Progenitor cell of endocrine pancreas (in vitro differentiated cells): ENCODE measurements at regions not wholly inside any gene's neighbourhood (a gene's known extent, or its start where the extent isn't known, plus 50 kb on each side); places are given as distances from the start of the nearest gene placed in this dataset.
A peak's percentile ranks its signal among the peaks of the same experiment; 100 is the strongest.

Experiments used
- DNase-seq: peaks from one replicate; pipeline ENCODE4 v3.0.0; 2021; ENCODE audit warnings: low spot score; ENCODE audit not compliant: unreplicated experiment
- H3K27ac Mint-ChIP-seq: 2 replicates; pipeline ENCODE4 v1.8.0; 2021; ENCODE audit warnings: mild to moderate bottlenecking, moderate library complexity, mixed read lengths
- H3K27me3 Mint-ChIP-seq: 2 replicates; pipeline ENCODE4 v1.8.0; 2021; ENCODE audit warnings: mixed read lengths
- H3K36me3 Mint-ChIP-seq: 2 replicates; pipeline ENCODE4 v1.8.0; 2022; ENCODE audit warnings: mixed read lengths; ENCODE audit not compliant: insufficient read depth
- H3K4me1 Mint-ChIP-seq: 2 replicates; pipeline ENCODE4 v1.8.0; 2021; ENCODE audit warnings: low read depth, mixed read lengths
- H3K4me3 Mint-ChIP-seq: 2 replicates; pipeline ENCODE4 v1.8.0; 2021; ENCODE audit warnings: low read depth, mild to moderate bottlenecking, moderate library complexity, mixed read lengths
- H3K9me3 Mint-ChIP-seq: 2 replicates; pipeline ENCODE4 v1.8.0; 2021; ENCODE audit warnings: low read depth, mixed read lengths
- TF ChIP-seq, protein P1 (sequence below): fragments of 200-600 bp; sonication (generic); IDR thresholded peaks from one replicate; pipeline ENCODE4 v1.5.0; 2021; ENCODE audit warnings: antibody characterized with exemption, mild to moderate bottlenecking; ENCODE audit not compliant: unreplicated experiment

DNA sequence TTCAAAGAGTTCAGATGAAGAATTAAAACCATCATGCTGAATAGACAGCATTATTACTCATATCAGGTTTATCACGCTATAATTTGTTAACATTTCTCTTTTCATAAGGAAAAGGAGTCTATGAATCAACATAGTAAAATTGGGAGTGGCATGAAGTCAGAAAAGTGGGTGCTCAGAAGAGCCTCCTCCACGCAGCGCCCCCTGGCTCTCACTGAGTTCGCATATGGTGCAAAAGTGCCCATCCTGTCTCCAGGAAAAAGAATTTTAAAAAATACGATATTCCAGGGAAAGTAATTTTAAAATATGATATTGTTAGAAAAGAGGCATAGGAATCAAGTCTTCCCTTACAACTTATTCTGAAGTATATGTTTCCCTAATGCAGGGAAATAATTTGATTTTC lies 176.3 kb upstream of the TCERG1L start:
- Mint-ChIP-seq H3K9me3 (peaks cover 21% of the 10 kb centered on the region), H3K4me3 (no peak overlapping the region), H3K4me1 (no peaks in the 10 kb centered on the region), H3K27me3 (peaks cover 4% of the 10 kb centered on the region), H3K36me3 (no peaks in the 10 kb centered on the region), H3K27ac (no peak overlapping the region)
- no peak for DNase-seq
- TF ChIP-seq, protein P1, sequence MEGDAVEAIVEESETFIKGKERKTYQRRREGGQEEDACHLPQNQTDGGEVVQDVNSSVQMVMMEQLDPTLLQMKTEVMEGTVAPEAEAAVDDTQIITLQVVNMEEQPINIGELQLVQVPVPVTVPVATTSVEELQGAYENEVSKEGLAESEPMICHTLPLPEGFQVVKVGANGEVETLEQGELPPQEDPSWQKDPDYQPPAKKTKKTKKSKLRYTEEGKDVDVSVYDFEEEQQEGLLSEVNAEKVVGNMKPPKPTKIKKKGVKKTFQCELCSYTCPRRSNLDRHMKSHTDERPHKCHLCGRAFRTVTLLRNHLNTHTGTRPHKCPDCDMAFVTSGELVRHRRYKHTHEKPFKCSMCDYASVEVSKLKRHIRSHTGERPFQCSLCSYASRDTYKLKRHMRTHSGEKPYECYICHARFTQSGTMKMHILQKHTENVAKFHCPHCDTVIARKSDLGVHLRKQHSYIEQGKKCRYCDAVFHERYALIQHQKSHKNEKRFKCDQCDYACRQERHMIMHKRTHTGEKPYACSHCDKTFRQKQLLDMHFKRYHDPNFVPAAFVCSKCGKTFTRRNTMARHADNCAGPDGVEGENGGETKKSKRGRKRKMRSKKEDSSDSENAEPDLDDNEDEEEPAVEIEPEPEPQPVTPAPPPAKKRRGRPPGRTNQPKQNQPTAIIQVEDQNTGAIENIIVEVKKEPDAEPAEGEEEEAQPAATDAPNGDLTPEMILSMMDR: peak; percentile 14

DNA sequence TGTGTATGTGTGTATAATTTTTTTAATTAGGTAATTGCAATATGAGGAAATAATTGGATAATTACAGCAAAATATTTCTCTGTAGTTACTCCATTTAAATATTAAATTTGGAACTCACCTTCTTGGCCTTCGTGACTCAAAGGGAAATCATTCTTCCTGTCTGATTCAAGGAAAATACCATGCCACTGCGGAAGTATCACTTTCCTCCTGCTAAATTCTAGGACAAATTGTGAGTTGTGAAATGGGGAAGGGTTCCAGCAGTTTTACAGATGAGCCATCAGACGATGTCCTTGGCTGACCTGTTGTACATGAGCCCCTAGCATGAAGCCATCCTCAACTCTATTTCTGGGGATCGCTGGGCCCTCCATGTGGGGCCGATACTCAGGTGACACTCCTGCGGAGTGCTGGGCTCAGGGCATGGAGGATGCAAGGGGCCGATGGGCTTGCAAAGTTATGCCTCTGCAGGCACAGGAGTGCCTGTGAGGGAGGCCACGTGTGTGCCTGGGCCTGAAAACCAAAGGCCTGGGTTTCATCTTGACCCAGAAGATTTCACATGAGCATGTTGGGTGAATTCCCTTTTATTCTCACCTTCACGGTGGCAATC lies 179.6 kb upstream of the TCERG1L start:
- no peak overlapping the region for H3K4me3 Mint-ChIP-seq

DNA sequence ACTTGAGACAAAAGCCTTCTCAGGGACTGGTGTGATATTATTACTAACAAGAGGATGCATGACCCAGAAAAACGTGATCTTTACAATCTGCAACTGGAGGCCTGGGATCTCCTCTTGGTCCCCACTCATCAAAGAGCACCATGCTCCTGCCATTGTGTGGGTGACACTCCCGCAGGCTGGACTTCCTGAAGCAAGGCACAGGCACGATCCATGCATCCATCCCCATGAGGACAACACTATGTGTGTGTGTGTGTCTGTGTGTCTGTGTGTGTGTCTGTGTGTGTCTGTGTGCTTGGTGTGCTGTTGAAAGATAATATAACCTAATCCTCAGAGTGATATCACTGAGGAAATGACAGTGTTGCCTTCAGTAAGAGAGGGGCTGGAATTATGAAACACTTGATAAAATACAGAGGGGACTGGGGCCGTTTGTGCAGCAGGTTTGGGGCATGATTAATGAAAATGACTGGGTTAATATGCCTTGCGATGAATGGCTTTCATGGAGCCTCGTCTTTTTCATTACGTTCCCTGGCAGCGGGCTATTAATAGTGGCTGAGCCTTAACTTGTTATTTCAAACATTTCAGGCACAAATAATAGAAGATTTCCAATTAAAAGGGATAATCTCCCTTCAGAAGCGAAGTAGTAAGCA lies 180.8 kb upstream of the TCERG1L start:
- Mint-ChIP-seq H3K4me1 (no peaks in the 10 kb centered on the region), H3K36me3 (no peaks in the 10 kb centered on the region), H3K9me3 (peaks cover 6% of the 10 kb centered on the region), H3K27me3 (peaks cover 4% of the 10 kb centered on the region), H3K27ac (no peak overlapping the region), H3K4me3 (no peak overlapping the region)
- TF ChIP-seq, protein P1: no peak
- DNase-seq: no peak

More for the DNA sequence above, 179.6 kb upstream of the TCERG1L start:
- H3K27me3 Mint-ChIP-seq: peaks cover 4% of the 10 kb centered on the region
- no peak overlapping the region for H3K27ac Mint-ChIP-seq
- DNase-seq: no peak
- H3K36me3 Mint-ChIP-seq: no peaks in the 10 kb centered on the region
- H3K9me3 Mint-ChIP-seq: peaks cover 9% of the 10 kb centered on the region
- no peaks in the 10 kb centered on the region for H3K4me1 Mint-ChIP-seq
- TF ChIP-seq, protein P1: no peak

DNA sequence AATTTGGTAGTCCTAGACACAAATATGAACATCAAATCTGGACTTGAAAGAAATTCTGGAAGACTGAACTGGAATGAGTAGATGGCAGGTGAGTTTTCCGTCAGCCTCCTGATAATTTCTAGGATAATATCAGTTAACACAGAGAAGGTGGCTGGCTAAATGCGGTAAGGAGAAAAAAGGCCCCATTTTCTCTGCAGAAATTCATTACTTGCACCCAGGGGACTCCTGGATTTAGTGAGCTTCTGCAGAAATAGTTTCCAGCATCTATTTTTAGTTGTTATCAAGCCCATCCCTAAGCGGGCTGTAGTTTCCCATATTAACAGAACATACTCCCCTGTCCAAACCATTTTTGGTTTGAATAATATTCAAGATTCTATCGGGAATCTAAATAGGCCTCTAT lies 181.9 kb upstream of the TCERG1L start:
- Mint-ChIP-seq H3K27me3 (peaks cover 8% of the 10 kb centered on the region), H3K27ac (no peak overlapping the region), H3K36me3 (no peaks in the 10 kb centered on the region), H3K4me1 (no peaks in the 10 kb centered on the region), H3K4me3 (no peak overlapping the region), H3K9me3 (peaks cover 6% of the 10 kb centered on the region)
- TF ChIP-seq, protein P1: no peak
- no peak for DNase-seq

DNA sequence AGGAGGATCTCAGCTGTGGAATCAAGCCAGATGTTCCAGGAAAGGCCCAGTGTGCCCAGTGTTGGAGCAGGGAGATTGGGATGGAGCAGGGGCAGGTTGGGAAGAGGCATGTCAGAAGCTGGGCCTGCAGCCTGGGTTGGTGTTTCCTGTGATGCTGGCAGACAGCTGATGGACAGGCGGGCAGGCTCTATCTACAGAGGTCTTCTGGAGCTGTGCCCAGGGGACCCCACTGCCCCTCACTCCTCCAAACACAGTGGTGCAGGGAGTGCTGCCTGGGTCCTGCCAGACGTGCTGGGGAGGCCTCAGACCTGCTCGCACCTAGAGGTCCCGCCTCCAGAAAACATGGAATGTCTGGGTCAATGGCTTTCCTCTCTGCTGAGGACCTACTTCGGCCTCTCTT lies 182.9 kb upstream of the TCERG1L start:
- TF ChIP-seq, protein P1: no peak

More for the DNA sequence above, 182.9 kb upstream of the TCERG1L start:
- Mint-ChIP-seq H3K36me3 (no peaks in the 10 kb centered on the region), H3K27me3 (peaks cover 8% of the 10 kb centered on the region), H3K4me3 (no peak overlapping the region), H3K9me3 (peaks cover 3% of the 10 kb centered on the region), H3K4me1 (no peaks in the 10 kb centered on the region), H3K27ac (no peak overlapping the region)
- DNase-seq: no peak
